ENCODE measurements at regions not wholly inside any gene's neighbourhood (a gene's known extent, or its start where the extent isn't known, plus 50 kb on each side); places are given as distances from the start of the nearest gene placed in this dataset.
"Not testable (repeated sequence)": the region's sequence is repeated elsewhere in the genome, so short reads cannot be mapped to it uniquely, and the experiment has no call there.

GRCh38 chr14:42532194-42532593, 925.5 kb downstream of the LRFN5 start:
- no peak for DNase-seq

- DNase-seq, result no peak
Measured at GRCh38 chr14:42527141-42527540, 920.5 kb downstream of the LRFN5 start.

- no peak for DNase-seq
Measured at GRCh38 chr14:42523666-42524065, 917.0 kb downstream of the LRFN5 start.

DNA sequence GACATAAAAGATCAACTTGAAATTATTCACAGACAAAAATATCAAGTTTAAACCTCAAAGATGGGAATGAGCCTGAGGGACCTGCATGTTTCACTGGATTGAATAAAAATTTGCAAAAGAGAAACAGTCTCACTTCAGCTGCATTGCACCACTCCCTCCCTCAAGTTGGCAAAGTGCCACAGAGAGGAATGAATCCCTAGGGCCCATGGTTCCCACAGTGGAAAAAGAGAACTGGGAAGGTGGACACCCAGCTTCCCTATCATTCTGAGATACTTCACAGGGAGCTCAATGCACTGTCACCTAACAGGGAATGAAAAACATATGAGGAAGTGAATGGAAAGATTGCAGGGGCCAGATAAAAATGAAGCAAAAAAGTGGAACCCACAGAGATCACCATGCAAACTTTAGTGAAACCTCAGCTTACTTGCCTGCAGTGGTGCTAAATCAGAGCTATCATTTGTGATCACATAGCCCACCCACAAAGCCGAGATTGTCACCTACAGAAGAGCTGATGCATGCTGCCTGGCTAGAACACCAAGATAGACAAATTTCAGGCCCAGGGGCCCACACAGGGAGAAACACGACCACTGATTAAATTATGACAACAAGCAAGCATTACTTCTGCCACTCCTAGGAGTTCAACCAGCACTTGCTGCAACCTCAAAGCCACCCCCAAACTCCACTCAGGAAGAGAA, 911.3 kb downstream of the LRFN5 start:
- no peak for DNase-seq

DNA sequence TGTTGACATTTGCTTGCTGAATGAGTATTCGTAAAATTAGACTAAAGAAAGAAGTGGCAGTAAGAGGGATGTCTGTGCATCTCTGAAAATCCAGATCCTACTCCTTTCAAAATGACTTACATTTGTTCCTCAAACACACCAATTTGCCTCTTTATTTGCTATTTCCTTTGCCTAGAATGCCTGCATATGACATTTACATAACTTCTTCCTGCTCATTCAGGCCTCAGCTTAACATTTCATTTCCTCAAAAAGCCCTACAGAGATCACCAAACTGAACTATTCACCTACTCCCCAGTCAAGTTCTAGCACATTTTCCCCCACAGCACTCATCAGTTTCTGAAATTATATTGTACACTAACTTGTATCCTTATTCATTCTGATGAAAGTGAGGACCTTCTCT, 907.2 kb downstream of the LRFN5 start:
- no peak for DNase-seq

- DNase-seq, result no peak
Measured at GRCh38 chr14:42510071-42510470, 903.4 kb downstream of the LRFN5 start.

- DNase-seq, result no peak
Measured at GRCh38 chr14:42508209-42508946, 901.7 kb downstream of the LRFN5 start.

GRCh38 chr14:42504433-42504832, 897.8 kb downstream of the LRFN5 start:
- DNase-seq, result no peak

DNA sequence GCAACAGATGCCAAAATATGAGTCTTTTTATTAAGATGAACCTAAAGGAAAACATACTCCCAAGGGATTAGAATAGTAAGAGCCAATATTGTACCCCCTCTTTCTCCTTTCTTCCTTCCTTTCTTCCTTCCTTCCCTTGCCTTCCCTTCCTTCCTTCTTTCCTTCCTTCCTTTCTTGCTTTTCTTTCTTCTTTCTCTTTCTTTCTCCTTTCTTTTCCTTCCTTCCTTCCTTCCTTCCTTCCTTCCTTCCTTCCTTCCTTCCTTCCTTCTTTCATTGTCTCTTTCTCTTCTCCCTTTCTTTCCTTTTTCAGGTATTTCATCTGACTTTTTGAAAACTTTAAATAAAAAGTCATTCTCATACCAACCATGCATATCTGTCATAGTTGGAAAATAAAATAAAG, 892.5 kb downstream of the LRFN5 start:
- no peak for DNase-seq

GRCh38 chr14:42490536-42490935, 883.9 kb downstream of the LRFN5 start:
- no peak for DNase-seq

DNA sequence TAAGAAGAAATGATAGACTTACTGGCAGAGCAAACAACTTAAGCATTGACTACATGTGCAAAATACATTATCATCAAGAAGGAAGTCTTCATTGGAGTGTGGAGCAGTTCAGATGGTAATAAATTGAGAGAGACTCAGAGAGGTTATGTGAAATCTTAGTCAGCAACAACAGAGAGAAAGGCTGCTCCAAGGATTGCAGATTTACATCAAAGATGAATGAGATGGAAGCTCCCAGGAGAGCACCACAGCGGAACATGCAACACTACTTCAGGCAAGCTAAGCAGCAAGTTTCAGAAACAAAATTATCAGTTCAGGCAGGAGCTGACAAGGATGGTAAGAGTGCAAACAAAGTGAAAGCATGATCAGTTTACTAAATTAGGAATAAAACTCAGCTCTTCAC, 882.3 kb downstream of the LRFN5 start:
- no peak for DNase-seq

GRCh38 chr14:42482345-42482971, 875.8 kb downstream of the LRFN5 start:
- DNase-seq, result not testable (repeated sequence)

- DNase-seq, result not testable (repeated sequence)
Measured at GRCh38 chr14:42481714-42482113, 875.0 kb downstream of the LRFN5 start.

- DNase-seq, result no peak
Measured at GRCh38 chr14:42480255-42480654, 873.6 kb downstream of the LRFN5 start.

- DNase-seq, result no peak
Measured at GRCh38 chr14:42475289-42475688, 868.6 kb downstream of the LRFN5 start.

GRCh38 chr14:42470427-42470719, 863.7 kb downstream of the LRFN5 start:
- DNase-seq, result no peak

- DNase-seq, result no peak
Measured at GRCh38 chr14:42469637-42470426, 863.2 kb downstream of the LRFN5 start.

DNA sequence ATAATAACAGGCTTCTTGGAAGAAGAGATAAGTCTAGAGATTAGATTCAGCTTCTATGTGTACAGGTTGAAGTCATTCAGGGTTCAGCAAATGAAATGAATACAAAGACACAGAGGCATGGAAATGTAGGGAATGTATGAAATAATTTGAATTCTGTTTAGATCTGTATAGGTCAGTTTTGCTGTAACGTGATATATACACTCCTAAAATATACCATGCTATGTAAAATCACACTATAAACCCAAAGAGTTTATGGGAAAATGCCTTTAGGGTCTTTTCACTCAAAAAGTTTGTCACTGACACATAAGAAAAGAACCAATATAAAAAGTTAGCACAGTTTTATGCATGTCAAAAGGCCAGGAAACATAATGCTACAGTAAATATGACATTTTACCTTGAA, 854.0 kb downstream of the LRFN5 start:
- no peak for DNase-seq

- DNase-seq, result no peak
Measured at GRCh38 chr14:42459171-42459685, 852.6 kb downstream of the LRFN5 start.

DNA sequence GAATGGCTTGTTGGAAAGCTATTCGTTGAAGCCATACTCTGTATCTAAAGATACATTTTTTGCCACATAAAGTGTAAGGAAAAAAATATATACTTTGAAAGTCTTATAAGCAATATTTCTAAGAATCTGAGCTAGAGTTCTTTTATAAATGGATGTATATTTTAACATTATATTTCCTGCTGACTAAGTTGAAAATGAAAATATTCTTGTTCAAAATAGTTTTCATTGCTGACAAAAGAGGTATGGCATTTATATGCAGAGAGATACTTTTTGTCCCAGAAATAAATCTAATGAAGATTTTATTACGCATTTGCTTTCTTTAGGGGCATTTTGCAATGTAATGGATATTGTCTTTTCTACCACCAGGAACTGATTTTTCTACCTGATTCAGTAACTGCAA, 834.9 kb downstream of the LRFN5 start:
- no peak for DNase-seq

GRCh38 chr14:42437809-42438208, 831.1 kb downstream of the LRFN5 start:
- DNase-seq, result no peak

DNA sequence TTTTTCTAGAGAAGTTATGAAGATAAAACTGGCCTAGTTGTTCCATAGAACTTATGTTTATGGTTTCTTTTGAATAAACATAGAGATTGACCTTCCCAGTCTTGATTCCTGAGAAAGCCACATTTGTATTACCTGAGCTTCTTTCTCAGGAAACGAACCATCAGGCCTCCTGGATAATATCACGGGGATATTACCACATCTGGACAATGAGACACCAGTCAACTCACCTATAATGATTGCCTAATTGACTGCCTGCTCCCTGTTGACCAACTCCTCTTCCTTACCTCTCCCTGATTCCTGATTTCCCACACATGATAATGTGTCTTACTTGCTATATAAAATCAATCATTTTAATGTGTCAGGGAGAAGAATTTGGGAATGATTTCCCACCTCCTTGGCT, 822.7 kb downstream of the LRFN5 start:
- no peak for DNase-seq

- DNase-seq, result no peak
Measured at GRCh38 chr14:42428996-42429395, 822.3 kb downstream of the LRFN5 start.

Data from NCI-H82 (cell line).